ENCODE measurements at regions not wholly inside any gene's neighbourhood (a gene's known extent, or its start where the extent isn't known, plus 50 kb on each side); places are given as distances from the start of the nearest gene placed in this dataset.

DNA sequence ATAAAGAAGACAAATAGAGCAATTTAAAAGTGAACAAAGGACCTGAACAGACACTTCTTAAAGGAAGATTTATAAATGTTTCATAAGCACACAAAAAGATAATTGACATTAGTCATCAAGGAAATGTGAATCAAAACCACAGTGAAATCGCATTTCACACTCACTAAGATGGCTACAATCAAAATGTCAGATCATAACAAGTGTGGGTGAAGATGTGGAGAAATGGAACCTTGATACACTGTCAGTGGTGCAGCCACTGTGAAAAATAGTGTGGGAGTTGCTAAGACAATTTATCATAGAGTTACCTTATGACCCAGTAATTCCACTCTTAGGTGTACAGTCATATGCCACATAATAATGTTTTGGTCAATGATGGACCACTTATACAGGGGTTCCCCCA, 54.5 kb upstream of the HTR4 start:
- Histone ChIP-seq H4K5ac (ENCODE audit: low read length) (no peak overlapping the region), H3K27ac (ENCODE audit: low read depth, low read length) (no peak overlapping the region), H3K18ac (ENCODE audit: low read length) (no peak overlapping the region), H3K4me1 (ENCODE audit: control insufficient read depth, low read depth, low read length) (no peaks in the 10 kb centered on the region), H3K4me3 (ENCODE audit: low read length) (no peak overlapping the region), H4K8ac (ENCODE audit: low read depth, low read length) (no peak overlapping the region), H3K79me2 (ENCODE audit: control insufficient read depth, insufficient read depth, low read length) (no peaks in the 10 kb centered on the region), H3K4ac (ENCODE audit: low read depth, low read length) (no peak overlapping the region), H3K56ac (ENCODE audit: low read length) (no peak overlapping the region), H3K4me2 (ENCODE audit: low read length) (no peak overlapping the region), H3K79me1 (ENCODE audit: low read length) (no peaks in the 10 kb centered on the region), H3K36me3 (ENCODE audit: control insufficient read depth, insufficient read depth, low read length) (no peaks in the 10 kb centered on the region), H2BK15ac (replicated peaks; ENCODE audit: low read depth) (no peak overlapping the region), H2BK120ac (ENCODE audit: low read depth, low read length) (no peak overlapping the region), H3K9ac (ENCODE audit: low read length) (no peak overlapping the region), H2AK5ac (ENCODE audit: low read length) (no peak overlapping the region), H2BK5ac (ENCODE audit: low read length) (no peak overlapping the region), H3K27me3 (ENCODE audit: insufficient read depth, low read length, poor library complexity) (no peaks in the 10 kb centered on the region), H3K23ac (ENCODE audit: low read length) (no peak overlapping the region)
- WGBS (ENCODE audit: extremely low coverage, insufficient coverage, low lambda C conversion rate), result no CpG with 5 or more reads among the region's 1 CpG
- no peak for DNase-seq

- Histone ChIP-seq H3K56ac (ENCODE audit: low read length) (no peak overlapping the region), H4K8ac (ENCODE audit: low read depth, low read length) (no peak overlapping the region), H3K4ac (ENCODE audit: low read depth, low read length) (no peak overlapping the region), H3K27ac (ENCODE audit: low read depth, low read length) (no peak overlapping the region), H3K18ac (ENCODE audit: low read length) (no peak overlapping the region), H2BK15ac (replicated peaks; ENCODE audit: low read depth) (no peak overlapping the region), H3K23ac (ENCODE audit: low read length) (no peak overlapping the region), H4K5ac (ENCODE audit: low read length) (no peak overlapping the region), H3K9ac (ENCODE audit: low read length) (no peak overlapping the region), H3K4me1 (ENCODE audit: control insufficient read depth, low read depth, low read length) (no peaks in the 10 kb centered on the region), H3K36me3 (ENCODE audit: control insufficient read depth, insufficient read depth, low read length) (no peaks in the 10 kb centered on the region), H3K4me2 (ENCODE audit: low read length) (no peak overlapping the region), H3K79me1 (ENCODE audit: low read length) (no peaks in the 10 kb centered on the region), H3K4me3 (ENCODE audit: low read length) (no peak overlapping the region), H3K79me2 (ENCODE audit: control insufficient read depth, insufficient read depth, low read length) (no peaks in the 10 kb centered on the region), H2AK5ac (ENCODE audit: low read length) (no peak overlapping the region), H3K27me3 (ENCODE audit: insufficient read depth, low read length, poor library complexity) (no peaks in the 10 kb centered on the region), H2BK5ac (ENCODE audit: low read length) (no peak overlapping the region), H2BK120ac (ENCODE audit: low read depth, low read length) (no peak overlapping the region)
- no peak for DNase-seq
- WGBS (ENCODE audit: extremely low coverage, insufficient coverage, low lambda C conversion rate), result no CpG with 5 or more reads among the region's 3 CpGs
Observed at GRCh38 chr5:148711961-148712360, 57.6 kb upstream of the HTR4 start.

GRCh38 chr5:148713735-148714508, 59.6 kb upstream of the HTR4 start:
- no peak overlapping the region for H3K4me2 ChIP-seq (ENCODE audit: low read length)
- H3K79me2 ChIP-seq (ENCODE audit: control insufficient read depth, insufficient read depth, low read length), result no peaks in the 10 kb centered on the region
- no peak overlapping the region for H3K4me3 ChIP-seq (ENCODE audit: low read length)
- H3K79me1 ChIP-seq (ENCODE audit: low read length), result no peaks in the 10 kb centered on the region
- H3K27me3 ChIP-seq (ENCODE audit: insufficient read depth, low read length, poor library complexity), result no peaks in the 10 kb centered on the region
- no peak overlapping the region for H3K9ac ChIP-seq (ENCODE audit: low read length)
- no peak overlapping the region for H3K56ac ChIP-seq (ENCODE audit: low read length)
- H2BK120ac ChIP-seq (ENCODE audit: low read depth, low read length), result no peak overlapping the region
- no peak overlapping the region for H3K4ac ChIP-seq (ENCODE audit: low read depth, low read length)
- no peak overlapping the region for H3K23ac ChIP-seq (ENCODE audit: low read length)
- no peak overlapping the region for H3K18ac ChIP-seq (ENCODE audit: low read length)
- H4K8ac ChIP-seq (ENCODE audit: low read depth, low read length), result no peak overlapping the region
- H3K36me3 ChIP-seq (ENCODE audit: control insufficient read depth, insufficient read depth, low read length), result no peaks in the 10 kb centered on the region
- no peak overlapping the region for H2BK15ac ChIP-seq (replicated peaks; ENCODE audit: low read depth)
- no peak for DNase-seq
- H2BK5ac ChIP-seq (ENCODE audit: low read length), result no peak overlapping the region
- no peak overlapping the region for H3K27ac ChIP-seq (ENCODE audit: low read depth, low read length)
- no peak overlapping the region for H4K5ac ChIP-seq (ENCODE audit: low read length)
- no peaks in the 10 kb centered on the region for H3K4me1 ChIP-seq (ENCODE audit: control insufficient read depth, low read depth, low read length)
- no peak overlapping the region for H2AK5ac ChIP-seq (ENCODE audit: low read length)

- H3K27me3 ChIP-seq (ENCODE audit: insufficient read depth, low read length, poor library complexity), result no peaks in the 10 kb centered on the region
- H3K79me1 ChIP-seq (ENCODE audit: low read length), result no peaks in the 10 kb centered on the region
- no peak overlapping the region for H2BK120ac ChIP-seq (ENCODE audit: low read depth, low read length)
- no peak overlapping the region for H4K8ac ChIP-seq (ENCODE audit: low read depth, low read length)
- no CpG with 5 or more reads among the region's 4 CpGs for WGBS (ENCODE audit: extremely low coverage, insufficient coverage, low lambda C conversion rate)
- H3K9ac ChIP-seq (ENCODE audit: low read length), result no peak overlapping the region
- no peak overlapping the region for H3K4me3 ChIP-seq (ENCODE audit: low read length)
- H3K4me2 ChIP-seq (ENCODE audit: low read length), result no peak overlapping the region
- no peak overlapping the region for H2BK5ac ChIP-seq (ENCODE audit: low read length)
- no peaks in the 10 kb centered on the region for H3K36me3 ChIP-seq (ENCODE audit: control insufficient read depth, insufficient read depth, low read length)
- no peak overlapping the region for H3K56ac ChIP-seq (ENCODE audit: low read length)
- DNase-seq, result no peak
- H3K4ac ChIP-seq (ENCODE audit: low read depth, low read length), result no peak overlapping the region
- no peak overlapping the region for H4K5ac ChIP-seq (ENCODE audit: low read length)
- no peak overlapping the region for H3K18ac ChIP-seq (ENCODE audit: low read length)
- H2AK5ac ChIP-seq (ENCODE audit: low read length), result no peak overlapping the region
- H3K23ac ChIP-seq (ENCODE audit: low read length), result no peak overlapping the region
- H2BK15ac ChIP-seq (replicated peaks; ENCODE audit: low read depth), result no peak overlapping the region
- H3K79me2 ChIP-seq (ENCODE audit: control insufficient read depth, insufficient read depth, low read length), result no peaks in the 10 kb centered on the region
- peaks cover 3% of the 10 kb centered on the region for H3K4me1 ChIP-seq (ENCODE audit: control insufficient read depth, low read depth, low read length)
- no peak overlapping the region for H3K27ac ChIP-seq (ENCODE audit: low read depth, low read length)
Observed at GRCh38 chr5:148716716-148717115, 62.4 kb upstream of the HTR4 start.

DNA sequence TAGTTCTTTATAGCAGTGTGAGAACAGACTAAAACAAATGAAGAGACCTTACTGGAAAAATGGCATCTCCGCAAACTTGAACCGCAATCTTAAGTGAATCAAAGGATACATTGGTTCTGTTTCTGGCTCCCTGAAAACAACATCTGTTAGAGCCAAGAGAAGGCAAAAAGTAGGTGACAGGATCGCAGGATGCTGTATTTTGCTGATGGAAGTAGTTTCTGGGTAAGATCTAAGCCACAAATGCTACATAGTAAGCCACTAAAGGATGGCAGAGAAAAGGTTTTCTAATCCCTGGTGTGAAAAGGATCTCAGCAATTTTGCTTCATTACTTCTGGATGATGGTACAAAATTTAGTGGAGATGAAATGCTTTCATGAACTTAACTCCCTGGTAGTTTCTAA, 63.3 kb upstream of the HTR4 start:
- H3K23ac ChIP-seq (ENCODE audit: low read length), result no peak overlapping the region
- H3K79me2 ChIP-seq (ENCODE audit: control insufficient read depth, insufficient read depth, low read length), result no peaks in the 10 kb centered on the region
- no peak overlapping the region for H4K5ac ChIP-seq (ENCODE audit: low read length)
- no peak overlapping the region for H3K4ac ChIP-seq (ENCODE audit: low read depth, low read length)
- H2BK15ac ChIP-seq (replicated peaks; ENCODE audit: low read depth), result no peak overlapping the region
- H3K27ac ChIP-seq (ENCODE audit: low read depth, low read length), result no peak overlapping the region
- no peak overlapping the region for H3K4me3 ChIP-seq (ENCODE audit: low read length)
- no peak overlapping the region for H2BK5ac ChIP-seq (ENCODE audit: low read length)
- no peak overlapping the region for H4K8ac ChIP-seq (ENCODE audit: low read depth, low read length)
- peaks cover 3% of the 10 kb centered on the region for H3K4me1 ChIP-seq (ENCODE audit: control insufficient read depth, low read depth, low read length)
- no peak overlapping the region for H3K18ac ChIP-seq (ENCODE audit: low read length)
- H3K4me2 ChIP-seq (ENCODE audit: low read length), result no peak overlapping the region
- no peak for DNase-seq
- H2BK120ac ChIP-seq (ENCODE audit: low read depth, low read length), result no peak overlapping the region
- no peaks in the 10 kb centered on the region for H3K36me3 ChIP-seq (ENCODE audit: control insufficient read depth, insufficient read depth, low read length)
- no CpG with 5 or more reads among the region's 3 CpGs for WGBS (ENCODE audit: extremely low coverage, insufficient coverage, low lambda C conversion rate)
- no peaks in the 10 kb centered on the region for H3K27me3 ChIP-seq (ENCODE audit: insufficient read depth, low read length, poor library complexity)
- no peaks in the 10 kb centered on the region for H3K79me1 ChIP-seq (ENCODE audit: low read length)
- no peak overlapping the region for H3K56ac ChIP-seq (ENCODE audit: low read length)
- no peak overlapping the region for H3K9ac ChIP-seq (ENCODE audit: low read length)
- no peak overlapping the region for H2AK5ac ChIP-seq (ENCODE audit: low read length)

DNA sequence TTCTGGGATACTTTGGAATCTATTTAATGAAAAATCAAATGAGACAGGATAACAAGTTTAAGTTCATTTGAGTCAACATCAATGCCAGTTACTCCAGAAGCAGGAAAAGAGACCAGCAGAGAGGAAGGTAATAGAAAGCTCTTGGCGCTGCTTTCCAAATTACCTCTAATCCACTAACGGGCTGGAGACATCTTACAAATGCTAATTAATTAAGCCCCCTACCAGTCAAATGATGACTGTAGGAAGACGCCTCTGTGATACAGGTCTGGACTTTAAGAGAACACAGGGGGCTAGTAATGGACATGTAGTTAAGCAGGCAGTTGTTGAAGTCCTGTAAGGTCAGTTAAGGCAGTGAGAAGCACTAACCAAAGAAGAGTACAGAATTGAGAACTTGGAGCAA, 65.3 kb upstream of the HTR4 start:
- Histone ChIP-seq H3K27me3 (ENCODE audit: insufficient read depth, low read length, poor library complexity) (no peaks in the 10 kb centered on the region), H2BK120ac (ENCODE audit: low read depth, low read length) (no peak overlapping the region), H3K4me2 (ENCODE audit: low read length) (no peak overlapping the region), H2BK15ac (replicated peaks; ENCODE audit: low read depth) (no peak overlapping the region), H3K4me1 (ENCODE audit: control insufficient read depth, low read depth, low read length) (peaks cover 3% of the 10 kb centered on the region), H4K5ac (ENCODE audit: low read length) (no peak overlapping the region), H3K27ac (ENCODE audit: low read depth, low read length) (no peak overlapping the region), H3K36me3 (ENCODE audit: control insufficient read depth, insufficient read depth, low read length) (no peaks in the 10 kb centered on the region), H3K9ac (ENCODE audit: low read length) (peak overlapping the region; percentile 17), H3K4ac (ENCODE audit: low read depth, low read length) (no peak overlapping the region), H3K23ac (ENCODE audit: low read length) (no peak overlapping the region), H3K79me2 (ENCODE audit: control insufficient read depth, insufficient read depth, low read length) (no peaks in the 10 kb centered on the region), H2BK5ac (ENCODE audit: low read length) (peak overlapping the region; percentile 51), H4K8ac (ENCODE audit: low read depth, low read length) (no peak overlapping the region), H3K4me3 (ENCODE audit: low read length) (no peak overlapping the region), H3K79me1 (ENCODE audit: low read length) (no peaks in the 10 kb centered on the region), H2AK5ac (ENCODE audit: low read length) (no peak overlapping the region), H3K56ac (ENCODE audit: low read length) (peak overlapping the region; percentile 20), H3K18ac (ENCODE audit: low read length) (no peak overlapping the region)
- no CpG with 5 or more reads among the region's 3 CpGs for WGBS (ENCODE audit: extremely low coverage, insufficient coverage, low lambda C conversion rate)
- peak; percentile 47 for DNase-seq

Measured in mesendoderm (in vitro differentiated cells).